Loucy (cell line): ENCODE measurements at regions not wholly inside any gene's neighbourhood (a gene's known extent, or its start where the extent isn't known, plus 50 kb on each side); places are given as distances from the start of the nearest gene placed in this dataset.

Experiments
- H2AFZ ChIP-seq: fragments of 200-600 bp; sonication (generic); 2 replicates; pipeline ENCODE4 v1.6.0; 2016; ENCODE audit warnings: antibody characterized with exemption, mild to moderate bottlenecking, low read length, moderate library complexity
- H3F3A ChIP-seq: fragments of 200-600 bp; 2 replicates; pipeline ENCODE4 v1.6.0; 2016; ENCODE audit warnings: antibody characterized with exemption, low read depth, mild to moderate bottlenecking
- H3K27me3 ChIP-seq: fragments of 200-600 bp; sonication (generic); 2 replicates; pipeline ENCODE4 v1.6.1; 2014; ENCODE audit warnings: low read length, mild to moderate bottlenecking; ENCODE audit not compliant: insufficient read depth, poor library complexity, severe bottlenecking
- H3K36me3 ChIP-seq: fragments of 200-600 bp; sonication (generic); 2 replicates; pipeline ENCODE4 v1.6.1; 2016; ENCODE audit warnings: low read length; ENCODE audit not compliant: insufficient read depth
- H3K4me1 ChIP-seq: fragments of 200-600 bp; sonication (generic); 2 replicates; pipeline ENCODE4 v1.5.1; 2014; ENCODE audit warnings: low read length, mild to moderate bottlenecking; ENCODE audit not compliant: insufficient read depth, poor library complexity, severe bottlenecking
- H3K4me2 ChIP-seq: fragments of 200-600 bp; sonication (generic); 2 replicates; pipeline ENCODE4 v1.6.0; 2014; ENCODE audit warnings: antibody characterized with exemption, low read length, low read depth, mild to moderate bottlenecking; ENCODE audit not compliant: poor library complexity, severe bottlenecking
- H3K4me3 ChIP-seq: fragments of 200-600 bp; sonication (generic); 2 replicates; pipeline ENCODE4 v1.5.1; 2014; ENCODE audit warnings: low read length, mild to moderate bottlenecking, mixed read lengths; ENCODE audit not compliant: poor library complexity, severe bottlenecking
- H3K79me2 ChIP-seq: fragments of 200-600 bp; sonication (generic); 2 replicates; pipeline ENCODE4 v1.6.1; 2014; ENCODE audit warnings: low read length; ENCODE audit not compliant: insufficient read depth
- H3K9ac ChIP-seq: fragments of 200-600 bp; sonication (generic); 2 replicates; pipeline ENCODE4 v1.6.0; 2014; ENCODE audit warnings: mild to moderate bottlenecking, low read depth, low read length, moderate library complexity; ENCODE audit not compliant: poor library complexity, severe bottlenecking
- H3K9me2 ChIP-seq: fragments of 200-600 bp; sonication (generic); replicated peaks from 2 replicates; pipeline ENCODE4 v1.6.1; 2016; ENCODE audit warnings: low read depth, low read length, mixed read lengths
- H3K9me3 ChIP-seq: fragments of 200-600 bp; sonication (generic); 2 replicates; pipeline ENCODE4 v1.6.1; 2014; ENCODE audit warnings: mild to moderate bottlenecking, antibody characterized with exemption, low read length, low read depth; ENCODE audit not compliant: insufficient read depth
- H4K20me1 ChIP-seq: fragments of 200-600 bp; sonication (generic); 2 replicates; pipeline ENCODE4 v1.6.0; 2014; ENCODE audit warnings: antibody characterized with exemption, low read length, mild to moderate bottlenecking; ENCODE audit not compliant: insufficient read depth, poor library complexity, severe bottlenecking
- CTCF ChIP-seq: fragments of 200-600 bp; sonication (generic); conservative IDR thresholded peaks from 2 replicates; pipeline ENCODE4 v1.5.1; 2014; ENCODE audit warnings: mild to moderate bottlenecking, antibody characterized with exemption, low read length
- EZH2phosphoT487 ChIP-seq: fragments of 200-600 bp; IDR thresholded peaks from 2 replicates; pipeline ENCODE4 v1.6.1; 2018; ENCODE audit warnings: antibody characterized with exemption, mild to moderate bottlenecking, moderate library complexity, borderline replicate concordance

GRCh38 chr6:139480356-139481165 is 106.1 kb upstream of the CITED2 start:
- H3K4me1 ChIP-seq = no peaks in the 10 kb centered on the region
- no peak overlapping the region for H3K9ac ChIP-seq
- H3K4me2 ChIP-seq = no peak overlapping the region

GRCh38 chr6:139479433-139480222 is 105.2 kb upstream of the CITED2 start:
- H3K4me3 ChIP-seq = no peak overlapping the region
- TF ChIP-seq CTCF = no peak
- no peak for TF ChIP-seq EZH2phosphoT487
- no peaks in the 10 kb centered on the region for H3K36me3 ChIP-seq
- H3K4me2 ChIP-seq = no peak overlapping the region
- no peaks in the 10 kb centered on the region for H3K9me3 ChIP-seq
- no peak overlapping the region for H3K9ac ChIP-seq
- H3K4me1 ChIP-seq = no peaks in the 10 kb centered on the region
- H3K27me3 ChIP-seq = no peaks in the 10 kb centered on the region
- no peak overlapping the region for H2AFZ ChIP-seq
- no peaks in the 10 kb centered on the region for H3K79me2 ChIP-seq
- no peaks in the 10 kb centered on the region for H4K20me1 ChIP-seq
- H3K9me2 ChIP-seq = no peaks in the 10 kb centered on the region
- H3F3A ChIP-seq = no peaks in the 10 kb centered on the region

More at GRCh38 chr6:139480356-139481165, 106.1 kb upstream of the CITED2 start:
- Histone ChIP-seq H3F3A (no peaks in the 10 kb centered on the region), H3K27me3 (no peaks in the 10 kb centered on the region), H3K4me3 (no peak overlapping the region), H3K9me2 (no peaks in the 10 kb centered on the region), H2AFZ (no peak overlapping the region), H4K20me1 (no peaks in the 10 kb centered on the region), H3K36me3 (no peaks in the 10 kb centered on the region), H3K79me2 (no peaks in the 10 kb centered on the region), H3K9me3 (no peaks in the 10 kb centered on the region)
- TF ChIP-seq EZH2phosphoT487 (no peak), CTCF (no peak)

- no peak overlapping the region for H3K4me2 ChIP-seq
Observed at GRCh38 chr6:139475646-139476045, 101.2 kb upstream of the CITED2 start.

More at GRCh38 chr6:139475646-139476045, 101.2 kb upstream of the CITED2 start:
- Histone ChIP-seq H3K4me1 (no peaks in the 10 kb centered on the region), H3K9me3 (no peaks in the 10 kb centered on the region), H2AFZ (no peak overlapping the region), H4K20me1 (no peaks in the 10 kb centered on the region), H3K9ac (no peak overlapping the region), H3K9me2 (no peaks in the 10 kb centered on the region), H3K4me3 (no peak overlapping the region), H3F3A (no peaks in the 10 kb centered on the region), H3K79me2 (no peaks in the 10 kb centered on the region), H3K27me3 (no peaks in the 10 kb centered on the region), H3K36me3 (no peaks in the 10 kb centered on the region)
- TF ChIP-seq CTCF (no peak), EZH2phosphoT487 (no peak)
